ENCODE measurements at regions not wholly inside any gene's neighbourhood (a gene's known extent, or its start where the extent isn't known, plus 50 kb on each side); places are given as distances from the start of the nearest gene placed in this dataset.
A peak's percentile ranks its signal among the peaks of the same experiment; 100 is the strongest.
"Not testable (repeated sequence)": the region's sequence is repeated elsewhere in the genome, so short reads cannot be mapped to it uniquely, and the experiment has no call there.

GRCh38 chr1:184851822-184852746 is 97.4 kb upstream of the EDEM3 start:
- no peak for DNase-seq

GRCh38 chr1:184843732-184844495 is 89.3 kb upstream of the EDEM3 start:
- DNase-seq = no peak

- DNase-seq = no peak
Observed at GRCh38 chr1:184840596-184840995, 85.9 kb upstream of the EDEM3 start.

GRCh38 chr1:184838504-184838951 is 83.9 kb upstream of the EDEM3 start:
- DNase-seq = no peak

- DNase-seq = no peak
Observed at GRCh38 chr1:184836934-184837895, 82.6 kb upstream of the EDEM3 start.

GRCh38 chr1:184836141-184836540 is 81.5 kb upstream of the EDEM3 start:
- DNase-seq = no peak

- not testable (repeated sequence) for DNase-seq
Observed at GRCh38 chr1:184833994-184834393, 79.3 kb upstream of the EDEM3 start.

GRCh38 chr1:184832517-184832916 is 77.9 kb upstream of the EDEM3 start:
- DNase-seq = no peak

- DNase-seq = not testable (repeated sequence)
Observed at GRCh38 chr1:184829496-184829895, 74.8 kb upstream of the EDEM3 start.

- DNase-seq = no peak
Observed at GRCh38 chr1:184828369-184828717, 73.7 kb upstream of the EDEM3 start.

GRCh38 chr1:184827600-184828368 is 73.1 kb upstream of the EDEM3 start:
- no peak for DNase-seq

- DNase-seq = no peak
Observed at GRCh38 chr1:184826001-184826400, 71.3 kb upstream of the EDEM3 start.

- no peak for DNase-seq
Observed at GRCh38 chr1:184825571-184825970, 70.9 kb upstream of the EDEM3 start.

GRCh38 chr1:184824691-184825323 is 70.1 kb upstream of the EDEM3 start:
- DNase-seq = no peak

- DNase-seq = peak; percentile 93 to 97
Observed at GRCh38 chr1:184823080-184823479, 68.4 kb upstream of the EDEM3 start.

GRCh38 chr1:184822267-184822666 is 67.6 kb upstream of the EDEM3 start:
- DNase-seq = peak in 1 of 2 experiments; percentile 77

GRCh38 chr1:184821658-184822057 is 67.0 kb upstream of the EDEM3 start:
- DNase-seq = no peak

- DNase-seq = no peak
Observed at GRCh38 chr1:184820956-184821355, 66.3 kb upstream of the EDEM3 start.

- DNase-seq = no peak
Observed at GRCh38 chr1:184820218-184820750, 65.6 kb upstream of the EDEM3 start.

- no peak for DNase-seq
Observed at GRCh38 chr1:184818646-184819045, 64.0 kb upstream of the EDEM3 start.

GRCh38 chr1:184817003-184817402 is 62.3 kb upstream of the EDEM3 start:
- not testable (repeated sequence) for DNase-seq
